K562 (cell line): ENCODE measurements at regions not wholly inside any gene's neighbourhood (a gene's known extent, or its start where the extent isn't known, plus 50 kb on each side); places are given as distances from the start of the nearest gene placed in this dataset.
A peak's percentile ranks its signal among the peaks of the same experiment; 100 is the strongest.

Experiments
- ATAC-seq: fragments of 200-7000 bp; cut with Tn5 transposase; 3 replicates; pipeline ENCODE4 v1.9.1; 2020; ENCODE audit warnings: moderate library complexity
- BruUV-seq: library from RNA; stranded (reverse); fragments of 400-500 nt; replicated peaks from 2 replicates; lab custom pipeline; 2021; lab: Mats Ljungman, UMichigan
- CTCF ChIA-PET: fragments of 300-600 bp; formaldehyde crosslinking; extraction: SDS; loops from one replicate; lab custom pipeline; 2021; ENCODE audit warnings: low intra/inter-chr PET ratio; lab: Yijun Ruan, JAX
- POLR2A ChIA-PET: fragments of 300-600, 350-650 bp; sonication (Branson Sonifier 250); formaldehyde crosslinking; extraction: SDS; loops from one replicate; lab custom pipeline; 2021; ENCODE audit warnings: antibody characterized with exemption, inconsistent platforms; lab: Yijun Ruan, JAX
- DNase-seq, 4 experiments: peaks; one replicate each; pipeline versions ENCODE4 v3.0.0 to v3.0.0-alpha.2; 2011 to 2018; ENCODE audit warnings: low spot score in 3 of 4, mixed read lengths in 3 of 4; ENCODE audit errors: extremely low read depth in 1 of 4
- FAIRE-seq: peaks from 2 replicates; lab custom pipeline; 2011; peaks lifted over from hg19 to GRCh38; lab: Jason Lieb, UNC
- H2AFZ ChIP-seq: 2 replicates; pipeline ENCODE4 v1.6.0; 2011; ENCODE audit warnings: low read depth, low read length, control low read depth, inconsistent platforms
- H3K27ac ChIP-seq: fragments of 200-600 bp; 3 replicates; pipeline ENCODE4 v1.8.0; 2011; ENCODE audit warnings: low read depth, mild to moderate bottlenecking, control low read depth, inconsistent platforms, low read length, moderate library complexity, mixed read lengths; ENCODE audit errors: extremely low read depth
- H3K27me3 ChIP-seq, 2 experiments: fragments of 300-600 bp in 1 of 2; 2 replicates in 1 of 2; 3 replicates in 1 of 2; pipeline versions ENCODE4 v1.6.0 to v1.8.0; 2011; ENCODE audit warnings: inconsistent platforms in 2 of 2, low read length in 2 of 2, mild to moderate bottlenecking in 1 of 2, mixed read lengths in 1 of 2, moderate library complexity in 1 of 2; ENCODE audit not compliant: control insufficient read depth in 2 of 2, insufficient read depth in 2 of 2
- H3K36me3 ChIP-seq: fragments of 300-600 bp; 3 replicates; pipeline ENCODE4 v1.8.0; 2011; ENCODE audit warnings: mild to moderate bottlenecking, low read length, inconsistent platforms; ENCODE audit not compliant: control insufficient read depth, insufficient read depth
- H3K4me1 ChIP-seq, 2 experiments: fragments of 200-600 bp in 1 of 2; replicated peaks in 1 of 2; 2 replicates in 1 of 2; 3 replicates in 1 of 2; pipeline versions ENCODE4 v1.5.1 to v1.8.0; 2011; ENCODE audit warnings: inconsistent platforms in 2 of 2, low read length in 2 of 2, mild to moderate bottlenecking in 1 of 2, mixed read lengths in 1 of 2, moderate library complexity in 1 of 2; ENCODE audit not compliant: control insufficient read depth in 2 of 2, insufficient read depth in 2 of 2
- H3K4me2 ChIP-seq: 2 replicates; pipeline ENCODE4 v1.6.1; 2011; ENCODE audit warnings: low read length, control low read depth, inconsistent platforms, mixed read lengths; ENCODE audit not compliant: insufficient read depth
- H3K4me3 ChIP-seq: fragments of 200-600 bp; sonication (generic), shearing (Covaris generic); 2 replicates; pipeline ENCODE4 v1.5.1; 2016; ENCODE audit warnings: control low read depth, inconsistent platforms
- H3K79me2 ChIP-seq: fragments of 200-600 bp; 3 replicates; pipeline ENCODE4 v1.8.0; 2011; ENCODE audit warnings: low read length, inconsistent platforms; ENCODE audit not compliant: control insufficient read depth, insufficient read depth
- H3K9ac ChIP-seq, 2 experiments: 2 replicates each; pipeline versions ENCODE4 v1.6.0 to v1.6.1; 2011; ENCODE audit warnings: low read depth in 2 of 2, low read length in 2 of 2, control low read depth in 1 of 2, inconsistent platforms in 1 of 2, mild to moderate bottlenecking in 1 of 2, mixed read lengths in 1 of 2; ENCODE audit not compliant: insufficient read depth in 1 of 2
- H3K9me1 ChIP-seq: one replicate; pipeline ENCODE4 v1.6.0; 2011; ENCODE audit warnings: inconsistent platforms, mild to moderate bottlenecking, low read length, moderate library complexity; ENCODE audit not compliant: control insufficient read depth, insufficient read depth
- H3K9me3 ChIP-seq: replicated peaks from 2 replicates; pipeline ENCODE4 v1.5.1; 2011; ENCODE audit warnings: low read depth, low read length, inconsistent platforms; ENCODE audit not compliant: control insufficient read depth, insufficient read depth
- H4K20me1 ChIP-seq: replicated peaks from 2 replicates; pipeline ENCODE4 v1.6.1; 2011; ENCODE audit warnings: low read length, inconsistent platforms, mixed read lengths; ENCODE audit not compliant: control insufficient read depth, insufficient read depth
- CEBPG ChIP-seq, 3 experiments: fragments of 200-800 bp in 1 of 3; sonication (Bioruptor generic) in 1 of 3; sonication (generic) in 1 of 3; formaldehyde crosslinking in 1 of 3; IDR thresholded peaks in 2 of 3; conservative IDR thresholded peaks in 1 of 3; 2 replicates each; pipeline versions ENCODE4 v1.6.1 to v1.8.0; 2016 to 2022; ENCODE audit warnings: missing compliant biosample characterization in 2 of 3, missing genetic modification characterization in 2 of 3, mild to moderate bottlenecking in 1 of 3, missing genetic modification reagents in 1 of 3
- CHD4 ChIP-seq: fragments of 200-600 bp; sonication (generic); IDR thresholded peaks from 3 replicates; pipeline ENCODE4 v1.6.1; 2012; ENCODE audit warnings: low read depth, mild to moderate bottlenecking, mixed read lengths, low read length, inconsistent platforms; ENCODE audit not compliant: insufficient read depth, insufficient replicate concordance, poor library complexity, severe bottlenecking
- GTF2E2 ChIP-seq: fragments of 200-800 bp; sonication (Bioruptor generic); IDR thresholded peaks from 2 replicates; pipeline ENCODE4 v1.6.1; 2016; ENCODE audit warnings: missing genetic modification characterization, missing compliant biosample characterization
- HDAC2 ChIP-seq: fragments of 450-650 bp; IDR thresholded peaks from 2 replicates; pipeline ENCODE4 v1.6.1; 2016; ENCODE audit warnings: mild to moderate bottlenecking
- MLLT1 ChIP-seq, 2 experiments: fragments of 450-650 bp; IDR thresholded peaks; 2 replicates each; pipeline ENCODE4 v1.6.1; 2016
- ZNF354B ChIP-seq: fragments of 250-450 bp; sonication (Bioruptor Pico); IDR thresholded peaks from 2 replicates; pipeline ENCODE4 v1.4.0; 2020
- ZNF696 ChIP-seq: fragments of 250-450 bp; sonication (Bioruptor Pico); conservative IDR thresholded peaks from 2 replicates; pipeline ENCODE4 v1.4.0; 2020; ENCODE audit warnings: mild to moderate bottlenecking, moderate library complexity
- WGBS: fragments of 100-300 bp; shearing (Covaris generic); methylation state at CpG from one replicate; pipeline ENCODE4 v1.1.6; 2016; ENCODE audit warnings: low coverage, mixed read lengths; ENCODE audit not compliant: insufficient coverage; ENCODE audit errors: missing lambda C conversion rate; 5-methylcytosine and 5-hydroxymethylcytosine counted together
- in situ Hi-C: fragments of 300-500 bp; cut with MboI; formaldehyde crosslinking; loops from 4 replicates; pipeline ENCODE4 v1.15.0; 2018; ENCODE audit warnings: inconsistent platforms, mixed read lengths
- intact Hi-C: fragments of 100-400 bp; cut with micrococcal nuclease; formaldehyde crosslinking; loops from 2 replicates; pipeline ENCODE4 v1.14.2; 2022
- TF ChIP-seq, protein P1 (sequence below): fragments of 450-650 bp; IDR thresholded peaks from 2 replicates; pipeline ENCODE4 v1.7.0; 2016; ENCODE audit warnings: borderline replicate concordance

GRCh38 chr5:136769900-136770684, 404.7 kb upstream of the TRPC7 start:
- Histone ChIP-seq H3K4me1 (no peaks in the 10 kb centered on the region), H3K79me2 (no peaks in the 10 kb centered on the region), H2AFZ (no peak overlapping the region), H3K36me3 (no peaks in the 10 kb centered on the region), H3K4me3 (no peak overlapping the region), H3K27ac (no peak overlapping the region), H3K9me1 (no peaks in the 10 kb centered on the region), H3K9me3 (no peaks in the 10 kb centered on the region), H4K20me1 (no peaks in the 10 kb centered on the region; the same call in 1 of the 2 replicates), H3K27me3 (no peaks in the 10 kb centered on the region; a peak in 1 of 5 replicates), H3K9ac (no peak overlapping the region), H3K4me2 (no peak overlapping the region)
- ATAC-seq (peak; percentile 98), FAIRE-seq (peak; percentile 78), DNase-seq (peak; percentile 74 to 80 (median 74))
- no TSS peak for BruUV-seq
- 9% methylated on average over 11 of the region's 11 CpGs for WGBS
- CTCF ChIA-PET = interaction anchor here (0.6 to 2.2 kb wide), 5 partner anchors 396 to 520 kb away, joined by 3 to 17 read pairs (median 10); no protein-coding TSS in a partner anchor
- intact Hi-C loops (loop anchor here (1.0 to 5.0 kb wide), 4 partner anchors 343 to 521 kb away; no protein-coding TSS in a partner anchor), in situ Hi-C loops (loop anchor here (10.0 kb wide), 1 partner anchor 525 kb away; no protein-coding TSS in a partner anchor)
- POLR2A ChIA-PET = interaction anchor here (0.6 to 1.3 kb wide), 4 partner anchors 342 to 522 kb away, joined by 3 read pairs; no protein-coding TSS in a partner anchor
- TF ChIP-seq CEBPG (CRISPR knock-in tag; IDR thresholded peaks at IDR 0.05) = 0 out of 2 replicates have a peak, but pooled peaks have one; percentile 47
- peak; percentile 81 to 83 for TF ChIP-seq CEBPG (tag; conservative IDR thresholded peaks at IDR 0.05 in 1 of 2, IDR thresholded peaks at IDR 0.05 in 1 of 2)
- TF ChIP-seq, protein P1, sequence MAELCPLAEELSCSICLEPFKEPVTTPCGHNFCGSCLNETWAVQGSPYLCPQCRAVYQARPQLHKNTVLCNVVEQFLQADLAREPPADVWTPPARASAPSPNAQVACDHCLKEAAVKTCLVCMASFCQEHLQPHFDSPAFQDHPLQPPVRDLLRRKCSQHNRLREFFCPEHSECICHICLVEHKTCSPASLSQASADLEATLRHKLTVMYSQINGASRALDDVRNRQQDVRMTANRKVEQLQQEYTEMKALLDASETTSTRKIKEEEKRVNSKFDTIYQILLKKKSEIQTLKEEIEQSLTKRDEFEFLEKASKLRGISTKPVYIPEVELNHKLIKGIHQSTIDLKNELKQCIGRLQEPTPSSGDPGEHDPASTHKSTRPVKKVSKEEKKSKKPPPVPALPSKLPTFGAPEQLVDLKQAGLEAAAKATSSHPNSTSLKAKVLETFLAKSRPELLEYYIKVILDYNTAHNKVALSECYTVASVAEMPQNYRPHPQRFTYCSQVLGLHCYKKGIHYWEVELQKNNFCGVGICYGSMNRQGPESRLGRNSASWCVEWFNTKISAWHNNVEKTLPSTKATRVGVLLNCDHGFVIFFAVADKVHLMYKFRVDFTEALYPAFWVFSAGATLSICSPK = no peak
- no peak for TF ChIP-seq CHD4
- no peak for TF ChIP-seq MLLT1 (IDR thresholded peaks at IDR 0.05)
- TF ChIP-seq ZNF354B (CRISPR knock-in tag) = no peak
- no peak for TF ChIP-seq HDAC2
- TF ChIP-seq GTF2E2 (tag) = no peak
- no peak for TF ChIP-seq ZNF696
